DND-41 (cell line): ENCODE measurements at regions not wholly inside any gene's neighbourhood (a gene's known extent, or its start where the extent isn't known, plus 50 kb on each side); places are given as distances from the start of the nearest gene placed in this dataset.

ENCODE experiments used
- EZH2 ChIP-seq: IDR thresholded peaks from 3 replicates; pipeline ENCODE4 v1.6.1; 2012; ENCODE audit warnings: borderline replicate concordance, low read depth, mild to moderate bottlenecking, moderate library complexity, low read length, inconsistent platforms; ENCODE audit not compliant: severe bottlenecking
- TF ChIP-seq, protein P1 (sequence below): IDR thresholded peaks from 2 replicates; pipeline ENCODE4 v1.5.1; 2012; ENCODE audit warnings: borderline replicate concordance, low read length, moderate library complexity, mild to moderate bottlenecking; ENCODE audit not compliant: poor library complexity, severe bottlenecking; ENCODE audit errors: extremely low read depth

DNA sequence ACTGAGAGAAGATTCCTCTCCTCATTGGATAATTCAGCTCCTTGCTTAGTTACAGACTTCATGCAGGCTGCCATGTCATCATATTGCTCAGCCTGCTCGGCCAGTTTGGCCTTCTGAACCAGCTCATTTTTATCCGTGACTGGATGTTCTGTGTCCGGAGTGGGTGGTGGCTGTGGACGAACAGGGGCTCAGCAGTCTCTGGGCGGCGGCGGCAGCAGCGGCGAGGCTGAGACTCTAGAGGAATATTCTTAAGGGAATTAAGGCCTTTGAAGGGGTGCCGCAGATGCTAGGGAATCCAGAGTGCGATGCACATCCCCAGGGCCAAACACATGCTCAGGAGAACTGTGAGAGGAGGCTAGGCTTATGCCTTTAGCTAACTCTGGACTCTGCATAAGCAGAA lies 97.9 kb upstream of the GYPC start:
- TF ChIP-seq, protein P1, sequence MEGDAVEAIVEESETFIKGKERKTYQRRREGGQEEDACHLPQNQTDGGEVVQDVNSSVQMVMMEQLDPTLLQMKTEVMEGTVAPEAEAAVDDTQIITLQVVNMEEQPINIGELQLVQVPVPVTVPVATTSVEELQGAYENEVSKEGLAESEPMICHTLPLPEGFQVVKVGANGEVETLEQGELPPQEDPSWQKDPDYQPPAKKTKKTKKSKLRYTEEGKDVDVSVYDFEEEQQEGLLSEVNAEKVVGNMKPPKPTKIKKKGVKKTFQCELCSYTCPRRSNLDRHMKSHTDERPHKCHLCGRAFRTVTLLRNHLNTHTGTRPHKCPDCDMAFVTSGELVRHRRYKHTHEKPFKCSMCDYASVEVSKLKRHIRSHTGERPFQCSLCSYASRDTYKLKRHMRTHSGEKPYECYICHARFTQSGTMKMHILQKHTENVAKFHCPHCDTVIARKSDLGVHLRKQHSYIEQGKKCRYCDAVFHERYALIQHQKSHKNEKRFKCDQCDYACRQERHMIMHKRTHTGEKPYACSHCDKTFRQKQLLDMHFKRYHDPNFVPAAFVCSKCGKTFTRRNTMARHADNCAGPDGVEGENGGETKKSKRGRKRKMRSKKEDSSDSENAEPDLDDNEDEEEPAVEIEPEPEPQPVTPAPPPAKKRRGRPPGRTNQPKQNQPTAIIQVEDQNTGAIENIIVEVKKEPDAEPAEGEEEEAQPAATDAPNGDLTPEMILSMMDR: no peak
- no peak for TF ChIP-seq EZH2
